Fibroblast of lung (primary cell): ENCODE measurements at regions not wholly inside any gene's neighbourhood (a gene's known extent, or its start where the extent isn't known, plus 50 kb on each side); places are given as distances from the start of the nearest gene placed in this dataset.

ENCODE experiments used
- DNase-seq, 2 donors: peaks; one replicate each; pipeline versions ENCODE4 v3.0.0 to v3.0.0-alpha.2; 2010; ENCODE audit warnings: low read depth in 2 of 2
- H2AFZ ChIP-seq: 2 replicates; pipeline ENCODE4 v1.5.1; 2012; ENCODE audit warnings: low read length, control low read depth, inconsistent platforms
- H3K27ac ChIP-seq: 2 replicates; pipeline ENCODE4 v1.5.1; 2011; ENCODE audit warnings: low read length, control low read depth; ENCODE audit not compliant: insufficient read depth
- H3K27me3 ChIP-seq: 2 replicates; pipeline ENCODE4 v1.5.1; 2011; ENCODE audit warnings: mild to moderate bottlenecking, low read length; ENCODE audit not compliant: control insufficient read depth, insufficient read depth
- H3K36me3 ChIP-seq: 2 replicates; pipeline ENCODE4 v1.5.1; 2011; ENCODE audit warnings: low read length; ENCODE audit not compliant: control insufficient read depth, insufficient read depth
- H3K4me1 ChIP-seq: 2 replicates; pipeline ENCODE4 v1.5.1; 2011; ENCODE audit warnings: low read length; ENCODE audit not compliant: control insufficient read depth, insufficient read depth; ENCODE audit errors: extremely low read depth
- H3K4me2 ChIP-seq: 2 replicates; pipeline ENCODE4 v1.5.1; 2011; ENCODE audit warnings: low read length, control low read depth; ENCODE audit not compliant: insufficient read depth; ENCODE audit errors: extremely low read depth
- H3K4me3 ChIP-seq, 4 experiments: fragments of 200-600 bp in 1 of 4; sonication (generic) in 1 of 4; replicated peaks in 1 of 4; 2 replicates each; pipeline ENCODE4 v1.5.1; 2011 to 2016; ENCODE audit warnings: low read length in 4 of 4, low read depth in 3 of 4, mild to moderate bottlenecking in 3 of 4, control low read depth in 2 of 4, inconsistent platforms in 1 of 4, mixed read lengths in 1 of 4; ENCODE audit not compliant: insufficient read depth in 1 of 4; ENCODE audit errors: control extremely low read depth in 1 of 4
- H3K79me2 ChIP-seq: 2 replicates; pipeline ENCODE4 v1.5.1; 2012; ENCODE audit warnings: mild to moderate bottlenecking, low read length, inconsistent platforms; ENCODE audit not compliant: control insufficient read depth, insufficient read depth
- H3K9ac ChIP-seq: 2 replicates; pipeline ENCODE4 v1.5.1; 2011; ENCODE audit warnings: mild to moderate bottlenecking, low read length, control low read depth; ENCODE audit not compliant: insufficient read depth
- H3K9me3 ChIP-seq: 2 replicates; pipeline ENCODE4 v1.5.1; 2012; ENCODE audit warnings: low read depth, low read length; ENCODE audit not compliant: control insufficient read depth, insufficient read depth
- H4K20me1 ChIP-seq: 2 replicates; pipeline ENCODE4 v1.5.1; 2011; ENCODE audit warnings: low read length; ENCODE audit not compliant: control insufficient read depth, insufficient read depth; ENCODE audit errors: extremely low read depth
- EZH2 ChIP-seq: IDR thresholded peaks from 2 replicates; pipeline ENCODE4 v1.5.1; 2012; ENCODE audit warnings: low read length, control low read depth, mild to moderate bottlenecking; ENCODE audit errors: missing control alignments
- TF ChIP-seq, protein P1 (sequence below), 2 donors: IDR thresholded peaks in 1 of 2; conservative IDR thresholded peaks in 1 of 2; 1 replicate in 1 of 2; 2 replicates in 1 of 2; pipeline ENCODE4 v1.5.1; 2011 to 2012; ENCODE audit warnings: low read length in 2 of 2, control low read depth in 1 of 2, inconsistent platforms in 1 of 2, low read depth in 1 of 2, mild to moderate bottlenecking in 1 of 2

DNA sequence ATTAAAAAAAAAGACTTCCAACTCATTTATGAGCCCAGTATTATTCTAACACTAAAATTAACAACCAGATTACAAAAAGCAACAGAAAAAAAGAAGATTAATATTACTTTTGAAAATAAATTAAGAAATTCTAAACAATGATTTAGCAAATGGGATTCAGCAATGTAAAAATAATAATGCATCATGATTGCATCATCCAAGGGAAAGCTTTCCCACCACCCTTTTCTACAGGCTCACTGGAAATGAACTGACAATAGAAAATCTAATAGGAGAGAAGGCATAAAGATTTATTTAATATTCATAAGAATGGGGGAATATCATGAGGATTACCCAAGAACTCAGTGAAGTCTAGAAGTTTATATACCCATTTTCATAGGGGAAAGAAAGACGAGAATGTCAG lies 1671.9 kb downstream of the NCAM2 start:
- no peaks in the 10 kb centered on the region for H3K79me2 ChIP-seq
- H3K4me2 ChIP-seq, result no peak overlapping the region
- H3K4me1 ChIP-seq, result no peaks in the 10 kb centered on the region
- H3K27me3 ChIP-seq, result no peaks in the 10 kb centered on the region
- H3K27ac ChIP-seq, result no peak overlapping the region
- no peak for DNase-seq
- H3K9ac ChIP-seq, result no peak overlapping the region
- no peaks in the 10 kb centered on the region for H3K36me3 ChIP-seq
- no peaks in the 10 kb centered on the region for H3K9me3 ChIP-seq
- H3K4me3 ChIP-seq, result no peak overlapping the region
- H2AFZ ChIP-seq, result no peak overlapping the region
- H4K20me1 ChIP-seq, result no peaks in the 10 kb centered on the region
- TF ChIP-seq EZH2, result no peak
- TF ChIP-seq, protein P1, sequence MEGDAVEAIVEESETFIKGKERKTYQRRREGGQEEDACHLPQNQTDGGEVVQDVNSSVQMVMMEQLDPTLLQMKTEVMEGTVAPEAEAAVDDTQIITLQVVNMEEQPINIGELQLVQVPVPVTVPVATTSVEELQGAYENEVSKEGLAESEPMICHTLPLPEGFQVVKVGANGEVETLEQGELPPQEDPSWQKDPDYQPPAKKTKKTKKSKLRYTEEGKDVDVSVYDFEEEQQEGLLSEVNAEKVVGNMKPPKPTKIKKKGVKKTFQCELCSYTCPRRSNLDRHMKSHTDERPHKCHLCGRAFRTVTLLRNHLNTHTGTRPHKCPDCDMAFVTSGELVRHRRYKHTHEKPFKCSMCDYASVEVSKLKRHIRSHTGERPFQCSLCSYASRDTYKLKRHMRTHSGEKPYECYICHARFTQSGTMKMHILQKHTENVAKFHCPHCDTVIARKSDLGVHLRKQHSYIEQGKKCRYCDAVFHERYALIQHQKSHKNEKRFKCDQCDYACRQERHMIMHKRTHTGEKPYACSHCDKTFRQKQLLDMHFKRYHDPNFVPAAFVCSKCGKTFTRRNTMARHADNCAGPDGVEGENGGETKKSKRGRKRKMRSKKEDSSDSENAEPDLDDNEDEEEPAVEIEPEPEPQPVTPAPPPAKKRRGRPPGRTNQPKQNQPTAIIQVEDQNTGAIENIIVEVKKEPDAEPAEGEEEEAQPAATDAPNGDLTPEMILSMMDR (conservative IDR thresholded peaks at IDR 0.05 in 1 of 2, IDR thresholded peaks at IDR 0.05 in 1 of 2; ENCODE audit: low read depth in 1 of 2, low read length in 2 of 2), result no peak

DNA sequence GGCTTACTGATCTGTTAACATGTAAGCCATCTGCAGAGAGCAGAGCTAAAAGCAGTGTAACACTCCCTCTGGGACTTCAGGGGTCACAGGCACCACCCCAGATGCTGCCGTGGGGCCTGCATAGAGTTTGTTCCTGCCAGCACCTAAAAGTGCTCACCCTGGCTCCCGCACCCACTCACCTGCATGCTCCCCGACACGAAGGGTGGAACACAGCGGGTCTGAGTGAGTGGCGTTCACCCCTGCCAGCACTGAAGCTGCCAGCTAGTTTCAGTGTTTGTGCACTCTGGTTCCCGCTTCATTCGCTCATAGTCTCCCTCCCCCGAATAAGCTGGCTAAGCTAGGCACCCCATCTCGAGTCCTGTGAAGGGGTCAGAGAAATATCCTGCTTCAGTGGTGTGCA lies 1681.0 kb downstream of the NCAM2 start:
- Histone ChIP-seq H4K20me1 (no peaks in the 10 kb centered on the region), H3K9ac (no peak overlapping the region), H2AFZ (no peak overlapping the region), H3K9me3 (no peaks in the 10 kb centered on the region), H3K27ac (no peak overlapping the region), H3K4me2 (no peak overlapping the region), H3K4me3 (no peak overlapping the region), H3K79me2 (no peaks in the 10 kb centered on the region), H3K4me1 (no peaks in the 10 kb centered on the region), H3K27me3 (no peaks in the 10 kb centered on the region), H3K36me3 (no peaks in the 10 kb centered on the region)
- no peak for DNase-seq
- TF ChIP-seq, protein P1 (conservative IDR thresholded peaks at IDR 0.05 in 1 of 2, IDR thresholded peaks at IDR 0.05 in 1 of 2; ENCODE audit: low read depth in 1 of 2, low read length in 2 of 2), result no peak
- no peak for TF ChIP-seq EZH2

DNA sequence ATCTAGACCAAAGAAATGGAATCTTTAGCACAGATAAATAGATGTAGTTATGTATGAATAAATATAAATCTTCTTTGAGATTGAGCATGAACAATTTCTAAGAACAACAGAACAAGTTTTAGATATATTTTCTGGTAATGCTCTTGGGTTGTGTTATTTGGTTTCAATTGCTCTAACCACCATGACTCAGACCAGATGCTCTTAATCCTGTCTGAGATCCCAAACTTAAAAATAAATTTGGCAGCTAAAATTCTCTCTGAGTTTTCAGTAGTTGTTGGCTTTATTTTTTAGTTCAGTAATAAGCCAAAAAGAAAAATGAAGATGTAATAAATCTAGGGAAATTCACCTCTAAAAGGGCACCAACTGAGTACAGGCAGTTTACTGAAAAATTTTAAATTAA lies 1693.4 kb downstream of the NCAM2 start:
- Histone ChIP-seq H3K9me3 (no peaks in the 10 kb centered on the region), H3K4me1 (no peaks in the 10 kb centered on the region), H3K4me3 (no peak overlapping the region), H3K27me3 (no peaks in the 10 kb centered on the region), H4K20me1 (no peaks in the 10 kb centered on the region), H3K9ac (no peak overlapping the region), H3K36me3 (no peaks in the 10 kb centered on the region), H2AFZ (no peak overlapping the region), H3K27ac (no peak overlapping the region), H3K79me2 (no peaks in the 10 kb centered on the region), H3K4me2 (no peak overlapping the region)
- no peak for DNase-seq
- TF ChIP-seq, protein P1 (conservative IDR thresholded peaks at IDR 0.05 in 1 of 2, IDR thresholded peaks at IDR 0.05 in 1 of 2; ENCODE audit: low read depth in 1 of 2, low read length in 2 of 2), result no peak
- TF ChIP-seq EZH2, result no peak
